ENCODE measurements at regions not wholly inside any gene's neighbourhood (a gene's known extent, or its start where the extent isn't known, plus 50 kb on each side); places are given as distances from the start of the nearest gene placed in this dataset.

DNA sequence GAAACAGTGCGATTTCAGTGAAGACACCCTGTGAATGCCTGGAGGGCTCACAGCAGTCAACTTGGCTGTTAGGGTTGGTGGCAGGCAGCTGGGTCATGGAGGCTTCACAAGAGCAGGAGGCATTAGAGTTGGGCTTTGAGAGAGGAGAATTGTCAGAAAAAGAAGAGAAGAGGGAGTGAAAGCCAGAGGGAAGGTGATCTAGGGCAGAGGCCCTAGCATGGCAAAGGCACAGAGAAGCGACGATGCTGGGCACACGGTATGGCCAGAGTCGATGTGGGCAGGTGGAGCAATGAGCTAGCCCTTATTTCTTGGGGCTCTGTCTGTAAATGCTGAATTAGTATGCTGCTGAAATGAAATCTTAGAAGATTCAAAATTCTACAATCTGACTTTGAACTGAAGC lies 52.6 kb upstream of the OLFM4 start:
- Histone ChIP-seq H3K4me3 (no peak overlapping the region), H3K4me1 (no peaks in the 10 kb centered on the region), H3K27ac (no peak overlapping the region), H3K9me3 (no peaks in the 10 kb centered on the region), H3K36me3 (no peaks in the 10 kb centered on the region), H3K27me3 (peaks cover 39% of the 10 kb centered on the region)
- WGBS, 2 donors (ENCODE audit: low coverage in 1 of 2), result 72 to 95% methylated on average over 4 to 5 of the region's 5 CpGs
- TF ChIP-seq POLR2AphosphoS5 (IDR thresholded peaks at IDR 0.05) (no peak), POLR2A (IDR thresholded peaks at IDR 0.05) (no peak), EP300 (IDR thresholded peaks at IDR 0.05) (no peak)
- TF ChIP-seq, protein P1, sequence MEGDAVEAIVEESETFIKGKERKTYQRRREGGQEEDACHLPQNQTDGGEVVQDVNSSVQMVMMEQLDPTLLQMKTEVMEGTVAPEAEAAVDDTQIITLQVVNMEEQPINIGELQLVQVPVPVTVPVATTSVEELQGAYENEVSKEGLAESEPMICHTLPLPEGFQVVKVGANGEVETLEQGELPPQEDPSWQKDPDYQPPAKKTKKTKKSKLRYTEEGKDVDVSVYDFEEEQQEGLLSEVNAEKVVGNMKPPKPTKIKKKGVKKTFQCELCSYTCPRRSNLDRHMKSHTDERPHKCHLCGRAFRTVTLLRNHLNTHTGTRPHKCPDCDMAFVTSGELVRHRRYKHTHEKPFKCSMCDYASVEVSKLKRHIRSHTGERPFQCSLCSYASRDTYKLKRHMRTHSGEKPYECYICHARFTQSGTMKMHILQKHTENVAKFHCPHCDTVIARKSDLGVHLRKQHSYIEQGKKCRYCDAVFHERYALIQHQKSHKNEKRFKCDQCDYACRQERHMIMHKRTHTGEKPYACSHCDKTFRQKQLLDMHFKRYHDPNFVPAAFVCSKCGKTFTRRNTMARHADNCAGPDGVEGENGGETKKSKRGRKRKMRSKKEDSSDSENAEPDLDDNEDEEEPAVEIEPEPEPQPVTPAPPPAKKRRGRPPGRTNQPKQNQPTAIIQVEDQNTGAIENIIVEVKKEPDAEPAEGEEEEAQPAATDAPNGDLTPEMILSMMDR (IDR thresholded peaks at IDR 0.05), result no peak
- ATAC-seq, result no peak

DNA sequence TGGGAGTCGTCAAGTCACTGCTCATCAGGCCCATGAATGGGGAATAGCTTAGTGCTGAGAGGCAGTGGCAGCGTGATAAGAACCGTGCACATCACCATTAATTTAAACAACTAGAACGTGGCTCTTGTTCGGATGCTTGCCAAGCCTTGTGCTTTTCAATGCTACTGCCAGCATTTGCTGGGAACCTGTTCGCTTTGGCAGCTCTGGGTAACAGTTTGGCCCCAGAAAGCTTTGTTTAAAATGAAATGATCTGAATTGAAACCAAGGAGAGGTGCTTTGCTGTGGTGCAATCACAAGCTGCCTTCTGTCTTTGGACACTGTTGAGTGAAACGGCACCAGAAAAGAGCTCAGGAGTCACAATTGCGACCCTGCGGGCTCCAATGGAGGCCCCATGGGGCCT lies 53.5 kb upstream of the OLFM4 start:
- Histone ChIP-seq H3K4me1 (no peaks in the 10 kb centered on the region), H3K9me3 (no peaks in the 10 kb centered on the region), H3K27me3 (peaks cover 47% of the 10 kb centered on the region), H3K36me3 (no peaks in the 10 kb centered on the region), H3K27ac (no peak overlapping the region), H3K4me3 (no peak overlapping the region)
- TF ChIP-seq, protein P1 (IDR thresholded peaks at IDR 0.05), result no peak
- TF ChIP-seq POLR2AphosphoS5 (IDR thresholded peaks at IDR 0.05) (no peak), POLR2A (IDR thresholded peaks at IDR 0.05) (no peak), EP300 (IDR thresholded peaks at IDR 0.05) (no peak)
- no peak for ATAC-seq
- 65% methylated on average over 4 of the region's 9 CpGs; no CpG with 5 or more reads in 1 of the 2 donors for WGBS, 2 donors (ENCODE audit: low coverage in 1 of 2)

DNA sequence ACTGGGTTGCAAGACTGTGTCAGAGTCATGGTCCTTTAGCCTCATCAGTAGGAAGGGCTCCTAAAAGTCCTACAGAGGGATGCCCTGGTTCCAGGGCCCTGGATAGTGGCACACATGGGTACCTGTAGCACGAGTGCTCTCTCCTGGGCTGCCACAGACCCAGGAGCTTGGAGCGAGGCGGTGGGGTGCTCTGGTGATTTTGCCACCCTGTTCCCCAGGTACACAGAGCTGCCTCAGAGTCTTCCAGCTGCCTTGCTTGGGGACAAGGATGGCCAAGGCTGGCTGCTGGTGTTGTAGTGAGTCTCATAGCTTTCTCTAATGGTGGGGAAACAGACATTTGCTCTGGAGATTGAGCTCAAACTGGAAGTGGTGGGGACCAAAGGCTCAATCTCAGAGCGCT lies 53.9 kb upstream of the OLFM4 start:
- no peak overlapping the region for H3K4me3 ChIP-seq
- no peak for ATAC-seq
- H3K9me3 ChIP-seq, result no peaks in the 10 kb centered on the region
- TF ChIP-seq EP300 (IDR thresholded peaks at IDR 0.05), result no peak
- TF ChIP-seq POLR2A (IDR thresholded peaks at IDR 0.05), result no peak
- TF ChIP-seq POLR2AphosphoS5 (IDR thresholded peaks at IDR 0.05), result no peak
- TF ChIP-seq, protein P1 (IDR thresholded peaks at IDR 0.05), result no peak
- no peaks in the 10 kb centered on the region for H3K4me1 ChIP-seq
- H3K27me3 ChIP-seq, result peaks cover 50% of the 10 kb centered on the region
- no peak overlapping the region for H3K27ac ChIP-seq
- no peaks in the 10 kb centered on the region for H3K36me3 ChIP-seq
- no CpG with 5 or more reads among the region's 4 CpGs for WGBS, 2 donors (ENCODE audit: low coverage in 1 of 2)

DNA sequence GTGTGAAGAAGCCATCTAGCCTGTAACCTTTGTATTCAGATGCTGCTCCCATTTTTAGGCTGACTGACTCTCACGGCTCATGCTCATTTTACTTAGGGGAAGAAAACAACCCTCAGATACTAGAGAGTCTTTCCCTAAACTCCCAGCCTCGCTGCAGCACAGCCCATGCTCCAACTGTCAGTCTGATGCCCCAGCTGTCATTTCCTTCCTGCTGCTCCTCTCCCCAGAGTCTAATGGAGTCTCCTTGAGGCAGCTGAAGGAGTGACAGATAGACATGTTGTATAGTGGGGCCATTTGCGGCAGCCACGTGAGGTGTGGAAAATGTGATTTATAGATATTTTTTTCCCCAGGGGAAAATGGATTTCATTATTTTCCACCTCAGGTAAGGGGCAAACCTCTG lies 59.2 kb upstream of the OLFM4 start:
- Histone ChIP-seq H3K4me3 (no peak overlapping the region), H3K9me3 (no peaks in the 10 kb centered on the region), H3K27ac (no peak overlapping the region), H3K4me1 (no peaks in the 10 kb centered on the region), H3K36me3 (no peaks in the 10 kb centered on the region), H3K27me3 (peaks cover 49% of the 10 kb centered on the region)
- TF ChIP-seq EP300 (IDR thresholded peaks at IDR 0.05), result no peak
- no peak for TF ChIP-seq POLR2A (IDR thresholded peaks at IDR 0.05)
- TF ChIP-seq POLR2AphosphoS5 (IDR thresholded peaks at IDR 0.05), result no peak
- TF ChIP-seq, protein P1 (IDR thresholded peaks at IDR 0.05), result no peak
- 48 to 100% methylated on average over 1 to 4 of the region's 4 CpGs for WGBS, 2 donors (ENCODE audit: low coverage in 1 of 2)
- no peak for ATAC-seq

DNA sequence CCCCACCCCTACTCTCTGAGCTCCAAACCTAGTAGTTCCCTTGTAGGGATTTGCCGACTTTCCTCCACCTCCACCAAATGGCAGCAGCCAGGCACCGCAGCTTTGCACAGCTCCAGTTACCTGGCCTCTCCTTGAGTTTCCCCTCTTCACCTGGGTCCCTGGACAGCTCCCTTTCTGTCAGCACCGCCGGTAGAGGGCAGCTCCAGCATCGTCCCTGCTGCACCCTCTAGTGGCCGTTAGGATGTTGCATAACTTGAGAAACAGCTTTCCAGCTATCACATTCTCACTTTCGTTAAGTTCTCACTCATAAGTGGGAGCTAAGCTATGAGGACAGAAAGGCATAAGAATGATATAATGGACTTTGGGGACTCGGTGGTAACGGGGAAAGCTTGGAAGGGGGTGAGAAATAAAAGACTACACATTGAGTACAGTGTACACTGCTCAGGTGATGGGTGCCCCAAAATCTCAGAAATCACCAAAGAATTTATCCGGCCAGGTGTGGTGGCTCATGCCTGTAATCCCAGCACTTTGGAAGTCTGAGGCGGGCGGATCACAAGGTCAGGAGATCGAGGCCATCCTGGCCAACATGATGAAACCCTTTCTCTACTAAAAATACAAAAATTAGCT lies 60.4 kb upstream of the OLFM4 start:
- no peak for TF ChIP-seq POLR2A (IDR thresholded peaks at IDR 0.05)
- TF ChIP-seq, protein P1 (IDR thresholded peaks at IDR 0.05), result peak; percentile 32 to 73 (median 66)
- WGBS, 2 donors (ENCODE audit: low coverage in 1 of 2), result 14 to 18% methylated on average over 2 to 12 of the region's 13 CpGs

More for the DNA sequence above, 60.4 kb upstream of the OLFM4 start:
- Histone ChIP-seq H3K27ac (no peak overlapping the region), H3K36me3 (no peaks in the 10 kb centered on the region), H3K27me3 (peaks cover 38% of the 10 kb centered on the region), H3K4me1 (no peaks in the 10 kb centered on the region), H3K4me3 (no peak overlapping the region), H3K9me3 (no peaks in the 10 kb centered on the region)
- ATAC-seq, result no peak
